SK-N-SH treated with all-trans-retinoic acid at 6 μM for 48 hours (cell line): ENCODE measurements at regions not wholly inside any gene's neighbourhood (a gene's known extent, or its start where the extent isn't known, plus 50 kb on each side); places are given as distances from the start of the nearest gene placed in this dataset.

Experiments used
- ESRRG ChIP-seq: fragments of 250-450 bp; sonication (Bioruptor Pico); IDR thresholded peaks from 2 replicates; pipeline ENCODE4 v1.6.1; 2021; ENCODE audit warnings: mild to moderate bottlenecking
- GLIS3 ChIP-seq: fragments of 250-450 bp; sonication (Bioruptor Pico); IDR thresholded peaks from 2 replicates; pipeline ENCODE4 v1.5.0; 2020; ENCODE audit warnings: mild to moderate bottlenecking, moderate library complexity
- OSR1 ChIP-seq: fragments of 250-450 bp; sonication (Bioruptor Pico); IDR thresholded peaks from 2 replicates; pipeline ENCODE4 v1.8.0; 2022; ENCODE audit warnings: moderate library complexity, mild to moderate bottlenecking, inconsistent platforms
- PATZ1 ChIP-seq: fragments of 250-450 bp; sonication (Bioruptor Pico); IDR thresholded peaks from 2 replicates; pipeline ENCODE4 v1.8.0; 2020; ENCODE audit warnings: mild to moderate bottlenecking, moderate library complexity, borderline replicate concordance
- SNAI2 ChIP-seq: fragments of 250-450 bp; sonication (Bioruptor Pico); IDR thresholded peaks from 2 replicates; pipeline ENCODE4 v1.5.0; 2020; ENCODE audit warnings: mild to moderate bottlenecking, moderate library complexity
- ZC3H10 ChIP-seq: fragments of 250-450 bp; sonication (Bioruptor Pico); IDR thresholded peaks from 2 replicates; pipeline ENCODE4 v1.5.1; 2021; ENCODE audit warnings: mild to moderate bottlenecking, moderate library complexity

- TF ChIP-seq OSR1 (CRISPR knock-in tag) (no peak), PATZ1 (no peak), ESRRG (CRISPR knock-in tag) (no peak), ZC3H10 (CRISPR knock-in tag) (no peak), GLIS3 (CRISPR knock-in tag) (no peak), SNAI2 (no peak)
These were observed 192.1 kb downstream of the CBLN1 start for GRCh38 chr16:49089533-49089932.
